OCI-LY7 (cell line): ENCODE measurements at regions not wholly inside any gene's neighbourhood (a gene's known extent, or its start where the extent isn't known, plus 50 kb on each side); places are given as distances from the start of the nearest gene placed in this dataset.

Experiments
- BruUV-seq: library from RNA; stranded (reverse); fragments of 400-500 nt; replicated peaks from 2 replicates; lab custom pipeline; 2021; lab: Mats Ljungman, UMichigan
- CTCF ChIA-PET: fragments of 300-600 bp; sonication (Branson Sonifier 250); formaldehyde crosslinking; loops from one replicate; lab custom pipeline; 2022; ENCODE audit warnings: antibody characterized with exemption; ENCODE audit not compliant: unreplicated experiment; lab: Charles Lee
- POLR2A ChIA-PET: fragments of 300-600 bp; sonication (Branson Sonifier 250); formaldehyde crosslinking; loops from one replicate; lab custom pipeline; 2022; ENCODE audit warnings: antibody characterized with exemption; lab: Charles Lee
- DNase-seq: peaks from one replicate; pipeline ENCODE4 v3.0.0-alpha.2; 2015; ENCODE audit warnings: low spot score
- H2AFZ ChIP-seq: fragments of 200-600 bp; sonication (generic), shearing (Covaris generic); 2 replicates; pipeline ENCODE4 v1.6.1; 2014; ENCODE audit warnings: mild to moderate bottlenecking, antibody characterized with exemption, low read length, moderate library complexity
- H3K27ac ChIP-seq: fragments of 200-600 bp; sonication (generic); 2 replicates; pipeline ENCODE4 v1.5.1; 2014; ENCODE audit warnings: mixed run types, low read depth, mild to moderate bottlenecking, moderate library complexity, low read length, inconsistent platforms; ENCODE audit not compliant: poor library complexity, severe bottlenecking
- H3K36me3 ChIP-seq: fragments of 200-600 bp; sonication (generic); 2 replicates; pipeline ENCODE4 v1.6.1; 2014; ENCODE audit warnings: mild to moderate bottlenecking, antibody characterized with exemption, low read length, moderate library complexity, mixed read lengths; ENCODE audit not compliant: insufficient read depth
- H3K4me1 ChIP-seq: fragments of 200-600 bp; sonication (generic); 2 replicates; pipeline ENCODE4 v1.5.1; 2014; ENCODE audit warnings: mild to moderate bottlenecking, low read length; ENCODE audit not compliant: insufficient read depth, poor library complexity, severe bottlenecking
- H3K4me2 ChIP-seq: fragments of 200-600 bp; sonication (generic); 2 replicates; pipeline ENCODE4 v1.6.1; 2014; ENCODE audit warnings: mild to moderate bottlenecking, low read length
- H3K4me3 ChIP-seq: fragments of 200-600 bp; sonication (generic); 2 replicates; pipeline ENCODE4 v1.5.1; 2014; ENCODE audit warnings: mild to moderate bottlenecking, low read depth, low read length; ENCODE audit not compliant: poor library complexity, severe bottlenecking
- H3K79me2 ChIP-seq: fragments of 200-600 bp; sonication (generic); 2 replicates; pipeline ENCODE4 v1.6.1; 2016; ENCODE audit warnings: low read depth, mild to moderate bottlenecking, low read length, moderate library complexity, mixed read lengths; ENCODE audit not compliant: insufficient read depth
- H3K9me2 ChIP-seq: fragments of 200-600 bp; sonication (generic); 2 replicates; pipeline ENCODE4 v1.6.1; 2016; ENCODE audit warnings: mild to moderate bottlenecking, low read length, mixed read lengths; ENCODE audit not compliant: insufficient read depth
- H3K9me3 ChIP-seq: fragments of 200-600 bp; sonication (generic); 2 replicates; pipeline ENCODE4 v1.6.1; 2014; ENCODE audit warnings: mild to moderate bottlenecking, mixed run types, low read length, mixed read lengths
- H4K20me1 ChIP-seq: fragments of 200-600 bp; sonication (generic); 2 replicates; pipeline ENCODE4 v1.6.1; 2014; ENCODE audit warnings: mild to moderate bottlenecking, antibody characterized with exemption, low read length, moderate library complexity, mixed read lengths; ENCODE audit not compliant: insufficient read depth
- CTCF ChIP-seq: fragments of 200-600 bp; sonication (generic); conservative IDR thresholded peaks from 2 replicates; pipeline ENCODE4 v1.5.1; 2014; ENCODE audit warnings: mild to moderate bottlenecking, antibody characterized with exemption, low read length, moderate library complexity, mixed read lengths
- EZH2phosphoT487 ChIP-seq: fragments of 200-600 bp; sonication (generic); IDR thresholded peaks from 2 replicates; pipeline ENCODE4 v1.6.1; 2018; ENCODE audit warnings: low read depth, borderline replicate concordance, mild to moderate bottlenecking, mixed run types, antibody characterized with exemption, low read length, moderate library complexity, mixed read lengths
- intact Hi-C: fragments of 100-400 bp; cut with micrococcal nuclease; formaldehyde crosslinking; loops from one replicate; pipeline ENCODE4 v1.10.0; 2022; ENCODE audit not compliant: unreplicated experiment

GRCh38 chr15:96142498-96142897 lies 188.0 kb upstream of the NR2F2 start:
- no peak overlapping the region for H3K4me3 ChIP-seq

GRCh38 chr15:96144734-96145133 lies 185.8 kb upstream of the NR2F2 start:
- Histone ChIP-seq H3K4me3 (no peak overlapping the region), H3K36me3 (no peaks in the 10 kb centered on the region), H3K4me2 (no peak overlapping the region), H3K4me1 (no peaks in the 10 kb centered on the region), H3K27ac (no peak overlapping the region), H3K79me2 (no peaks in the 10 kb centered on the region), H3K9me3 (no peaks in the 10 kb centered on the region), H2AFZ (no peak overlapping the region), H3K9me2 (no peaks in the 10 kb centered on the region), H4K20me1 (no peaks in the 10 kb centered on the region)
- TF ChIP-seq CTCF (no peak), EZH2phosphoT487 (no peak)
- POLR2A ChIA-PET: no interaction called here
- no peak for DNase-seq
- no TSS peak for BruUV-seq
- CTCF ChIA-PET: no interaction called here
- intact Hi-C loops: no loop called here

More at GRCh38 chr15:96142498-96142897, 188.0 kb upstream of the NR2F2 start:
- TF ChIP-seq EZH2phosphoT487: no peak
- TF ChIP-seq CTCF: no peak
- no peaks in the 10 kb centered on the region for H3K9me2 ChIP-seq
- H3K9me3 ChIP-seq: no peaks in the 10 kb centered on the region
- H3K36me3 ChIP-seq: no peaks in the 10 kb centered on the region
- H4K20me1 ChIP-seq: no peaks in the 10 kb centered on the region
- DNase-seq: no peak
- H3K27ac ChIP-seq: no peak overlapping the region
- intact Hi-C loops: no loop called here
- H3K4me2 ChIP-seq: no peak overlapping the region
- H3K79me2 ChIP-seq: no peaks in the 10 kb centered on the region
- no peaks in the 10 kb centered on the region for H3K4me1 ChIP-seq
- CTCF ChIA-PET: no interaction called here
- H2AFZ ChIP-seq: no peak overlapping the region
- BruUV-seq: no TSS peak
- POLR2A ChIA-PET: interaction anchor here (0.6 kb wide), 1 partner anchor 38 kb away, joined by 3 read pairs; no protein-coding TSS in a partner anchor

- no peaks in the 10 kb centered on the region for H3K9me3 ChIP-seq
- no peak overlapping the region for H3K4me2 ChIP-seq
- TF ChIP-seq EZH2phosphoT487: no peak
- no peak for TF ChIP-seq CTCF
- intact Hi-C loops: no loop called here
- no peaks in the 10 kb centered on the region for H4K20me1 ChIP-seq
- no peak overlapping the region for H2AFZ ChIP-seq
- no TSS peak for BruUV-seq
- no peak overlapping the region for H3K27ac ChIP-seq
- ChIA-PET CTCF (no interaction called here), POLR2A (interaction anchor here (0.6 kb wide), 1 partner anchor 320 kb away, joined by 4 read pairs; no protein-coding TSS in a partner anchor)
- DNase-seq: no peak
- H3K79me2 ChIP-seq: no peaks in the 10 kb centered on the region
- no peaks in the 10 kb centered on the region for H3K4me1 ChIP-seq
- no peaks in the 10 kb centered on the region for H3K9me2 ChIP-seq
- no peak overlapping the region for H3K4me3 ChIP-seq
- H3K36me3 ChIP-seq: no peaks in the 10 kb centered on the region
Observed at GRCh38 chr15:96146726-96147125, 183.8 kb upstream of the NR2F2 start.
